ENCODE measurements at regions not wholly inside any gene's neighbourhood (a gene's known extent, or its start where the extent isn't known, plus 50 kb on each side); places are given as distances from the start of the nearest gene placed in this dataset.
"Not testable (repeated sequence)": the region's sequence is repeated elsewhere in the genome, so short reads cannot be mapped to it uniquely, and the experiment has no call there.

DNA sequence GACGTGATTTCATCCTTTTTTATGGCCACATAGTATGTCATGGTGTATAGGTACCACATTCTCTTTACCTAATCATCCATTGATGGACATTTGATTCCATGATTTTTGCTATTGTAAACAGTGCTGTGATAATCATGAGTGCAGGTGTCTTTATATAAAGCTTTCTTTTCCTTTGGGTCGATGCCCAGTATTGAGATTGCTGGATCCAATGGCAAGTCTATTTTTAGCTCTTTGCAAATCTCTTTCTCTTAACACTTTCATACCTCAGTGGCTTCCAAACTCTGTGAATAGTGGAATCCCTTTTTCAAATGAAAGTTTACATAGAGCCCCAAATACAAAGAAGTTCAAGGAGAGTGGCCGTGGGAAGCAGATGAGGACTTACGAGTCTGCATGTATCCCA, 105.8 kb upstream of the SPTLC3 start:
- DNase-seq (ENCODE audit: low spot score in 2 of 2): no peak
- no peak for FAIRE-seq

DNA sequence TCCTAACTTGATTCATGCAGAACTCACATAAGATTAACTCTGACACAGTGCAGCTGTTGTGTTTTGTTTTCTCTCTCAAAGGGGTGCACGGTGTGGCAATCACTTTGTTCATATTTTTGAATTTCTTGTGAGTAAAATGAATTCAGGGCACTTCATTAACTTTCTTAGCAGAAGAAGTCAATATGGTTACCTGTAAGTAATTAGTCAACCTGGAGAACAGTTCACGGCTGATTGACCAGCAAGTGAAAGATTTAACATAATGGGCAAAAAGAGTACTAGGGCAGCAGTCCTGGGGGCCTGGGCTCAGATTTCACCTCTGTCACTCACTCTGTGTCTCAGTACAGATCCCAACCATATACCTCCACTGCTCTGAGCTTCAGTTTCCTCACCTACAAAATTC, 102.4 kb upstream of the SPTLC3 start:
- FAIRE-seq: no peak
- DNase-seq (ENCODE audit: low spot score in 2 of 2): no peak

DNA sequence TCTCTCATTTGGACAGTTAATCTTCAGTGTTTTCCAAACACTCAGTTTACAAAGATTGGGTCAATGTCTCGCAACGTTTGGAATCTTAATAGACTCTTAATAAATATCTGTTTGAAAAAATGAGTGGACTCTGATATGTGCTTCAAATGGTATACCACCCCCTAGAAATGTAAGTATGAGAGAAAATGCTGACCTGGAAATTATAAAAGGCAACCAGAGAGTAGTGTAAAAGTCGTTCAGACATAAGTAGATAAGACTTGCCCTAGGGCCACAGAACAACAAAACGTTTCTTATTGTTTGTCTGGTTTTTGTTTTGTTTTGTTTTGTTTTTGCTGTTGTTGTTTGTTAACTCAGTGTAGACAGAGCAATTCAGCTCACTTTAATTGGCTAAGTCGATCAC, 97.4 kb upstream of the SPTLC3 start:
- FAIRE-seq (no peak), DNase-seq (ENCODE audit: low spot score in 2 of 2) (no peak)

GRCh38 chr20:12913781-12914443, 94.9 kb upstream of the SPTLC3 start:
- no peak for DNase-seq (ENCODE audit: low spot score in 2 of 2)
- FAIRE-seq: no peak

GRCh38 chr20:12914804-12915203, 94.0 kb upstream of the SPTLC3 start:
- DNase-seq (ENCODE audit: low spot score in 2 of 2): no peak
- FAIRE-seq: no peak

GRCh38 chr20:12916699-12917098, 92.1 kb upstream of the SPTLC3 start:
- FAIRE-seq (no peak), DNase-seq (ENCODE audit: low spot score in 2 of 2) (no peak)

DNA sequence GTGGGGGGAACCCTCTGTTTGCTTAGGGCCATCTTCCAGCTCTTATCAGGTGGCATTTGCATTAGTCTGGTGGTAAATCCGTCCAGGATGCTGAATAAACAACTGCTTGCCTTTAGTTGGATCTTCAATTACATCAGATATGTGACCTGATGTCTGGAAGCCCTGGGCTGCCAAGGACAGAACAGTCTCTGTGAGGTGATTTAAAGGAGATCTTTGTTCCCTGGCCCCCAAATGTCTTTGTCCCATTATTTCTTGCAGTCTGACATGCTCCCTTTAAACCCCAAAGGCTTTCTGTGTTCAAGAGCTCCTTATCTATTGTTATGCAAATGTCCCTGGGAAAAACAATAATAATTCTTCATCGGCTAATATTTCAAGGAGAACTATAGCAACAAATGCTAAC, 84.6 kb upstream of the SPTLC3 start:
- FAIRE-seq: no peak
- no peak for DNase-seq (ENCODE audit: low spot score in 2 of 2)

DNA sequence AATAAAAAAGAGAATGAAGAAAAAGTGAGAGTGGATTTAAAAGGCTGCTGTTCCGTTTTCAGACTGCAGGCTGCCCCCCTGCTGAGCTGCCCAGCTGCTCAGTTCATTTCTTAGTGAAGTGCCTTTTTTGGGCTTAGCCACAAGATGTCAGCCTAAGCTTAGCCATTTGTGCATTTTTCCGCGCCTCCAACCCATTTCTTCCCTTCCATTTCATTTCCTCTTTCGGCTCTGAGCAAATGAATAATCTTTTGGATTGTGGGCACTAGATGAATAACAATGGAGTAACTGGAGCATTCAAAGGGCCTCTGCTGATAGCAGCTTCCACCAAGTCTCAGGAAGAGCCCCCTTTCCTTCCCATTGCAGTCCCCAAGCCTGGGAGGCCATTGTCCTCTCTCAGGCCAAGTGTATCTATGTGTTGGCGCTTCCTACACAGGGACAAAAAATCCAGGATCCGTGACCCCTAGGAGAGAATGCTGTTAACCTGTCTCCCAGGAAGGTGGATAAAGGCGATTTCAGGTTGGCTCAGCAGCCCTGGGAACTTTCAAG, 83.5 kb upstream of the SPTLC3 start:
- DNase-seq (ENCODE audit: low spot score in 2 of 2): peak; percentile 21 to 70
- peak; percentile 51 for FAIRE-seq

- DNase-seq (ENCODE audit: low spot score in 2 of 2) (no peak), FAIRE-seq (no peak)
Measured at GRCh38 chr20:12925863-12926793, 82.6 kb upstream of the SPTLC3 start.

GRCh38 chr20:12927489-12927888, 81.3 kb upstream of the SPTLC3 start:
- DNase-seq (ENCODE audit: low spot score in 2 of 2): no peak
- FAIRE-seq: no peak

DNA sequence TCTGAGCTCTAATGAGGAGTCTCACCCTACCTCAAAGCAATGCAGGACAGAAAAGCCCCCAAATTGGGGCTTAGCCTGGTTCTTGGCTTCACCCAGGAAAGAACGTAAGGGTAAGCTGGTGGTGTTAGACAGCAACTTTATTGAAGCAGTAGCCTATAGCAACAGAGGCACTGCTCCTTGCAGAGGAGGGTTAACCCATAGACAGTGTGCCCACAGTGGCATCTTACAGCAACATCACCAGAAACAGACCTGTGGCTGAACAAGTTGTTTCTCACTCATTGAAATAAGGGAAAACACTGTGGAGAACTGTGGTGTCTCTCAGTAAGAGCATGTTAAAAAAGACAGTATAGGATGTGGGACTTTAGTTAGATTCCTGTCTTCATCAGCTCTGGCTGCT, 80.4 kb upstream of the SPTLC3 start:
- DNase-seq (ENCODE audit: low spot score in 2 of 2) (no peak), FAIRE-seq (no peak)

GRCh38 chr20:12928755-12929401, 79.9 kb upstream of the SPTLC3 start:
- DNase-seq (ENCODE audit: low spot score in 2 of 2) (no peak), FAIRE-seq (no peak)

- FAIRE-seq (no peak), DNase-seq (ENCODE audit: low spot score in 2 of 2) (no peak)
Measured at GRCh38 chr20:12936020-12936419, 72.8 kb upstream of the SPTLC3 start.

- FAIRE-seq: no peak
Measured at GRCh38 chr20:12936524-12936923, 72.2 kb upstream of the SPTLC3 start.

DNA sequence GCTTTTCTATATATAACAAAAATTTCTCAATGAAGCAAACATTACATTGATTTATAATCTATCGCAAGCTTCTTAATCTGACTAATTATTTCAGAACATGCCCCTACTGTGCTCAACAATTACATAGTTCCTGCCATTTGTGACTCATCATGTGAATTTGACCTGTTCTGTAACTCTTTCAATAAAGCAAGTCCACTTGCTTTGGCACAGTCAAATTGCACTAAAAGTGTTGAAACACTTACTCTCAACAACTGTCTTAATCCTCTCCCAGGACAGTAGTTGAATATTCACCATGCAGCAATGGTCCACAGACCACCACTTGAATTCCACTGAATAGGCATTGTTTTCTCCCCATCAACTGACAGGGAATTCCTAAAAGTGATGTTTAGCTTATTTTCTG, 67.7 kb upstream of the SPTLC3 start:
- FAIRE-seq (no peak), DNase-seq (ENCODE audit: low spot score in 2 of 2) (no peak)

More at GRCh38 chr20:12936524-12936923, 72.2 kb upstream of the SPTLC3 start:
- no peak for DNase-seq (ENCODE audit: low spot score in 2 of 2)

DNA sequence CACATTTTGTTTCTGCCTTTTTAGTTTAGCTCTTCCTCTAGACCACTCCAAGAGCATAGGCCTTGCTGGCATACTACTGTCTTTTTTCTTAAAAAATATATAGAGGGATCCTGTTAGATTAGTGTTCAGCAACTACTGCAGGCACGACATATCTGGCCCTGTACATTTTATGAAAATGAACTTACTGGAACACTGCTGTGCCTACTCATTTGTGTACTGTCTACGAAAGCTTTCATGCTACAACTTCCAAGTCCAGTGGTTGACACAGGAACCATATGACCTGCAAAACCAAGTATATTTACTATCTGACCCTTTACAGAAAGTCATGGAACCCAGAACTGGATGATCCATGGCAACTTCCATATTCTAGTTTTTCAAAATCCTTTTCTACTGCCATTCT, 66.6 kb upstream of the SPTLC3 start:
- DNase-seq (ENCODE audit: low spot score in 2 of 2) (no peak), FAIRE-seq (no peak)

DNA sequence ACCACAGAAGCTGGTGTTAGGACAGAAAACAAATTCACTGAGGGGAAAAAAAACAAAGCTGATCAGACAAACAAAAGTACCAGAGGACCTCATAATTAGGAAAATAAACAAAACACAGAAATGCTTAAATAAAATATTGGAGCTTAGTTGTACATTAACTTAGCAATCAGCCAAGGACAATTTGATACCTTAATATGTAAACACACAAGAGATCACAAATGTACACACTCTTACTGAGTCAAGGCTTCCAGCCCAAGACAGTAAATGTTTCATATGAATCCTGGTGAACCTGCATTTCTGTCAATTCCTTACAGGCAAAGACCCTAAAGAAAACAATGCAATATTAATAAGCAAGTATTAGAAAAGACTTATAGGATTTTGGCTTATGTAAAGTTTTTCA, 62.0 kb upstream of the SPTLC3 start:
- DNase-seq (ENCODE audit: low spot score in 2 of 2) (no peak), FAIRE-seq (no peak)

DNA sequence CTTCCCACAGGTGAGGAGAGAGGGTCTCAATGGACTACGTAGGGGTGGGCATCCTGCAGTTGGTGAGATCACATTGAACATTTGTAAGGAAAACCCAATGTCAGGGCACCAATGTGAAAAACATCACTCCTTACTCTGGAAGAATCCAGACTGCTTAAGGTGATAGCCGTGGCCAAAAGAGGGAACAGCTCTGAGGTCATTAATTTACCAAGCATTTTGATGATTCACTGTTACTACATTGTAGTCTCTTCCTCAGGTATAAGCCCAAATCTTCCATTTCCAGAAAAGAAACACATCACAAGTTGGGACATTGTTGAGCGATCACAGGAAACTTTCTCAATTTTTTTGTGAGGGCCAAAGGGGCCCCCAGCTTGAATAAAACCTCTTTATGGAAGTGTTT, 61.1 kb upstream of the SPTLC3 start:
- no peak for DNase-seq (ENCODE audit: low spot score in 2 of 2)
- FAIRE-seq: no peak

- DNase-seq (ENCODE audit: low spot score in 2 of 2): no peak
- FAIRE-seq: no peak
Measured at GRCh38 chr20:12949429-12949980, 59.3 kb upstream of the SPTLC3 start.

GRCh38 chr20:12954254-12954653, 54.5 kb upstream of the SPTLC3 start:
- FAIRE-seq; DNase-seq (ENCODE audit: low spot score in 2 of 2): not testable (repeated sequence)

- DNase-seq (ENCODE audit: low spot score in 2 of 2) (no peak), FAIRE-seq (no peak)
Measured at GRCh38 chr20:12955611-12956010, 53.2 kb upstream of the SPTLC3 start.

Data from frontal cortex (tissue), 3 donors.